PC-9 (cell line): ENCODE measurements at regions not wholly inside any gene's neighbourhood (a gene's known extent, or its start where the extent isn't known, plus 50 kb on each side); places are given as distances from the start of the nearest gene placed in this dataset.

ENCODE experiments used
- EZH2 ChIP-seq: fragments of 200-600 bp; sonication (generic); IDR thresholded peaks from 2 replicates; pipeline ENCODE4 v1.8.0; 2017; ENCODE audit warnings: antibody characterized with exemption, low read depth
- TF ChIP-seq, protein P1 (sequence below): fragments of 200-600 bp; sonication (generic); conservative IDR thresholded peaks from 2 replicates; pipeline ENCODE4 v1.6.1; 2017; ENCODE audit warnings: mixed run types, antibody characterized with exemption, mild to moderate bottlenecking, moderate library complexity

DNA sequence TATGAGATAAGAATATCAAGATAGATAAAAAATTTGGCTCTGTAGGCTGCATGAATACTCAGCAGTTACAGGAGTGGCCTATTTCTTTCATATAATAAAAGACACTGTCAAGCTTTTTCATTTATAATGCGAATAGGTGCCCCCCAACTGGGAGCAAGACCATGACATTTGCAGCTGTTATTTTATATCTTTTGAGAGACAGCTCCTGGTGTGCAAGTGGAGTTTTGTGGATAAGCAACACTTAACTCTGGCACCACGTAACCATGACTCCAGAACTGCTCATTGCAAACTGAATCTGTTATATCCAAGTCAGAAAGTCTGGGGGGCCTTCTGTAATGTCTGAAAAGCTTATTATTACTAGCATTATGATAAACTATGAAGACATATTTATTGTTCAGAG is 1372.4 kb downstream of the C4orf33 start:
- TF ChIP-seq, protein P1, sequence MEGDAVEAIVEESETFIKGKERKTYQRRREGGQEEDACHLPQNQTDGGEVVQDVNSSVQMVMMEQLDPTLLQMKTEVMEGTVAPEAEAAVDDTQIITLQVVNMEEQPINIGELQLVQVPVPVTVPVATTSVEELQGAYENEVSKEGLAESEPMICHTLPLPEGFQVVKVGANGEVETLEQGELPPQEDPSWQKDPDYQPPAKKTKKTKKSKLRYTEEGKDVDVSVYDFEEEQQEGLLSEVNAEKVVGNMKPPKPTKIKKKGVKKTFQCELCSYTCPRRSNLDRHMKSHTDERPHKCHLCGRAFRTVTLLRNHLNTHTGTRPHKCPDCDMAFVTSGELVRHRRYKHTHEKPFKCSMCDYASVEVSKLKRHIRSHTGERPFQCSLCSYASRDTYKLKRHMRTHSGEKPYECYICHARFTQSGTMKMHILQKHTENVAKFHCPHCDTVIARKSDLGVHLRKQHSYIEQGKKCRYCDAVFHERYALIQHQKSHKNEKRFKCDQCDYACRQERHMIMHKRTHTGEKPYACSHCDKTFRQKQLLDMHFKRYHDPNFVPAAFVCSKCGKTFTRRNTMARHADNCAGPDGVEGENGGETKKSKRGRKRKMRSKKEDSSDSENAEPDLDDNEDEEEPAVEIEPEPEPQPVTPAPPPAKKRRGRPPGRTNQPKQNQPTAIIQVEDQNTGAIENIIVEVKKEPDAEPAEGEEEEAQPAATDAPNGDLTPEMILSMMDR = no peak
- TF ChIP-seq EZH2 = no peak
